Vagina (tissue), 2 donors: ENCODE measurements at regions not wholly inside any gene's neighbourhood (a gene's known extent, or its start where the extent isn't known, plus 50 kb on each side); places are given as distances from the start of the nearest gene placed in this dataset.

Experiments
- POLR2A ChIP-seq, 2 donors: fragments of 450-650 bp; IDR thresholded peaks; one replicate each; pipeline ENCODE4 v1.6.1; 2017; ENCODE audit warnings: antibody characterized with exemption in 2 of 2, mild to moderate bottlenecking in 2 of 2, moderate library complexity in 2 of 2
- TF ChIP-seq, protein P1 (sequence below), 3 experiments: fragments of 450-650 bp in 2 of 3; fragments of 200-600 bp in 1 of 3; sonication (generic) in 1 of 3; IDR thresholded peaks; one replicate each; pipeline ENCODE4 v1.5.1; 2017 to 2019; ENCODE audit warnings: antibody characterized with exemption in 3 of 3, mild to moderate bottlenecking in 2 of 3, moderate library complexity in 2 of 3

DNA sequence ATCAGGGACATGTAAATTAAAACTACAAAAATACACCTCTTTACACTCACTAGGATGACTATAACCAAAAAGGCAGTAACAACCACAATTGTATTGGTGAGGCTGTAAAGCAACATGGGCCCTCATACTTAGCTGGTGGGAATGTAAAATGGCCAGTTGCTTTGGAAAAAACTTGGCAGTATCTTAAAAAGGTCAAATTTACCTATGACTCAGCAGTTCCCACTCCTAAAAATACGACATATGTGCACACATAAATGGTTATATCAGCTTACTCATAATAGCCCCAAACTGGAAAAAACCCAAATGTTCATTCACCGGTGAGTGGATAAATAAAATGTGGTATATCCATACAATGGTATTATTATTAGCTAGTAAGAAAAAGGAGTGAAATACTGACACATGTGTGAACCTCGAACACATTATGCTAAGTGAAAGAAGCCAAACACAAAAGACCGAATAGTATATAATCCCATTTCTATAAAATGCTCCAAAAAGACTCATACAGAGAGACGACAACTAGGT, 391.4 kb downstream of the NPIPA8 start:
- TF ChIP-seq, protein P1, sequence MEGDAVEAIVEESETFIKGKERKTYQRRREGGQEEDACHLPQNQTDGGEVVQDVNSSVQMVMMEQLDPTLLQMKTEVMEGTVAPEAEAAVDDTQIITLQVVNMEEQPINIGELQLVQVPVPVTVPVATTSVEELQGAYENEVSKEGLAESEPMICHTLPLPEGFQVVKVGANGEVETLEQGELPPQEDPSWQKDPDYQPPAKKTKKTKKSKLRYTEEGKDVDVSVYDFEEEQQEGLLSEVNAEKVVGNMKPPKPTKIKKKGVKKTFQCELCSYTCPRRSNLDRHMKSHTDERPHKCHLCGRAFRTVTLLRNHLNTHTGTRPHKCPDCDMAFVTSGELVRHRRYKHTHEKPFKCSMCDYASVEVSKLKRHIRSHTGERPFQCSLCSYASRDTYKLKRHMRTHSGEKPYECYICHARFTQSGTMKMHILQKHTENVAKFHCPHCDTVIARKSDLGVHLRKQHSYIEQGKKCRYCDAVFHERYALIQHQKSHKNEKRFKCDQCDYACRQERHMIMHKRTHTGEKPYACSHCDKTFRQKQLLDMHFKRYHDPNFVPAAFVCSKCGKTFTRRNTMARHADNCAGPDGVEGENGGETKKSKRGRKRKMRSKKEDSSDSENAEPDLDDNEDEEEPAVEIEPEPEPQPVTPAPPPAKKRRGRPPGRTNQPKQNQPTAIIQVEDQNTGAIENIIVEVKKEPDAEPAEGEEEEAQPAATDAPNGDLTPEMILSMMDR (IDR thresholded peaks at IDR 0.05), result no peak
- TF ChIP-seq POLR2A (IDR thresholded peaks at IDR 0.05), result no peak
